GM12878 (cell line): ENCODE measurements at regions not wholly inside any gene's neighbourhood (a gene's known extent, or its start where the extent isn't known, plus 50 kb on each side); places are given as distances from the start of the nearest gene placed in this dataset.
"Not testable (repeated sequence)": the region's sequence is repeated elsewhere in the genome, so short reads cannot be mapped to it uniquely, and the experiment has no call there.

Experiments
- ATAC-seq: fragments of 200-7000 bp; cut with Tn5 transposase; 3 replicates; pipeline ENCODE4 v1.9.1; 2020; ENCODE audit warnings: mild to moderate bottlenecking, moderate library complexity
- BruUV-seq: library from RNA; stranded (reverse); fragments of 400-500 nt; replicated peaks from 2 replicates; lab custom pipeline; 2021; lab: Mats Ljungman, UMichigan
- CTCF ChIA-PET: fragments of 300-600 bp; sonication (Branson Sonifier 250); formaldehyde crosslinking; extraction: SDS; loops from one replicate; lab custom pipeline; 2021; ENCODE audit warnings: inconsistent platforms; lab: Yijun Ruan, JAX
- POLR2A ChIA-PET: fragments of 350-600 bp; formaldehyde crosslinking; extraction: SDS; loops from one replicate; lab custom pipeline; 2021; ENCODE audit warnings: inconsistent platforms; lab: Charles Lee
- RAD21 ChIA-PET: fragments of 300-600 bp; sonication (Branson Sonifier 250); formaldehyde crosslinking; loops from one replicate; lab custom pipeline; 2023; ENCODE audit warnings: antibody characterized with exemption; ENCODE audit not compliant: unreplicated experiment; lab: Charles Lee
- SMC1A ChIA-PET: fragments of 300-600 bp; sonication (Branson Sonifier 250); formaldehyde crosslinking; loops from one replicate; lab custom pipeline; 2023; ENCODE audit not compliant: unreplicated experiment, uncharacterized antibody; lab: Charles Lee
- DNase-seq: peaks from one replicate; pipeline ENCODE4 v3.0.0-alpha.2; 2011; ENCODE audit warnings: low read depth, low spot score
- FAIRE-seq: peaks from 3 replicates; lab custom pipeline; 2011; peaks lifted over from hg19 to GRCh38; lab: Jason Lieb, UNC
- H2AFZ ChIP-seq: 2 replicates; pipeline ENCODE4 v1.6.0; 2011; ENCODE audit warnings: low read depth, low read length, control low read depth; ENCODE audit not compliant: control insufficient read depth
- H3K27ac ChIP-seq: 2 replicates; pipeline ENCODE4 v1.5.1; 2011; ENCODE audit warnings: control low read depth; ENCODE audit not compliant: control insufficient read depth, insufficient read depth
- H3K27me3 ChIP-seq, 2 experiments: replicated peaks in 1 of 2; 2 replicates each; pipeline versions ENCODE4 v1.6.0 to v1.6.1; 2011; ENCODE audit warnings: low read length in 1 of 2; ENCODE audit not compliant: control insufficient read depth in 2 of 2, insufficient read depth in 2 of 2
- H3K36me3 ChIP-seq, 2 experiments: 2 replicates each; pipeline ENCODE4 v1.5.1; 2011; ENCODE audit warnings: low read length in 1 of 2; ENCODE audit not compliant: control insufficient read depth in 2 of 2, insufficient read depth in 2 of 2
- H3K4me1 ChIP-seq: 2 replicates; pipeline ENCODE4 v1.6.1; 2011; ENCODE audit warnings: mild to moderate bottlenecking, low read length, moderate library complexity, mixed read lengths; ENCODE audit not compliant: control insufficient read depth, insufficient read depth
- H3K4me2 ChIP-seq: 2 replicates; pipeline ENCODE4 v1.6.0; 2011; ENCODE audit warnings: control low read depth; ENCODE audit not compliant: control insufficient read depth, insufficient read depth
- H3K4me3 ChIP-seq: fragments of 200-600 bp; sonication (generic); 2 replicates; pipeline ENCODE4 v1.5.1; 2016
- H3K79me2 ChIP-seq: 2 replicates; pipeline ENCODE4 v1.6.0; 2011; ENCODE audit warnings: low read length; ENCODE audit not compliant: control insufficient read depth, insufficient read depth
- H3K9ac ChIP-seq: 2 replicates; pipeline ENCODE4 v1.8.0; 2011; ENCODE audit warnings: low read length, control low read depth, mixed read lengths; ENCODE audit not compliant: control insufficient read depth, insufficient read depth
- H3K9me3 ChIP-seq: replicated peaks from 3 replicates; pipeline ENCODE4 v1.5.1; 2011; ENCODE audit warnings: mild to moderate bottlenecking, low read length; ENCODE audit not compliant: control insufficient read depth, insufficient read depth
- H4K20me1 ChIP-seq: 2 replicates; pipeline ENCODE4 v1.6.0; 2011; ENCODE audit not compliant: control insufficient read depth, insufficient read depth
- FOS ChIP-seq: IDR thresholded peaks from 3 replicates; pipeline ENCODE4 v1.6.1; 2011; ENCODE audit warnings: borderline replicate concordance; ENCODE audit not compliant: insufficient read length; ENCODE audit errors: extremely low read depth
- PAX8 ChIP-seq: fragments of 450-650 bp; IDR thresholded peaks from 2 replicates; pipeline ENCODE4 v1.6.1; 2017; ENCODE audit warnings: mild to moderate bottlenecking, moderate library complexity
- POLR2A ChIP-seq: IDR thresholded peaks from 2 replicates; pipeline ENCODE4 v1.6.1; 2011; ENCODE audit warnings: low read depth, mild to moderate bottlenecking, low read length
- POU2F2 ChIP-seq: IDR thresholded peaks from 3 replicates; pipeline ENCODE4 v1.6.1; 2011; ENCODE audit warnings: low read depth, mild to moderate bottlenecking, low read length, borderline replicate concordance
- RBBP5 ChIP-seq: fragments of 200-600 bp; sonication (generic); conservative IDR thresholded peaks from 2 replicates; pipeline ENCODE4 v1.6.1; 2016
- SMC3 ChIP-seq: IDR thresholded peaks from 2 replicates; pipeline ENCODE4 v1.6.1; 2011; ENCODE audit warnings: low read length, improper control_type of control experiment, borderline replicate concordance
- ZNF24 ChIP-seq: fragments of 450-650 bp; IDR thresholded peaks from 2 replicates; pipeline ENCODE4 v1.6.1; 2017; ENCODE audit warnings: antibody characterized with exemption, mild to moderate bottlenecking
- WGBS: methylation state at CpG from one replicate; pipeline ENCODE4 v1.1.6; 2016; ENCODE audit warnings: low lambda C conversion rate; ENCODE audit not compliant: insufficient replicate concordance, insufficient coverage; ENCODE audit errors: missing lambda C conversion rate; 5-methylcytosine and 5-hydroxymethylcytosine counted together
- in situ Hi-C: fragments of 300-500 bp; cut with MboI; formaldehyde crosslinking; loops from 9 replicates; pipeline ENCODE4 v1.14.3; 2018; ENCODE audit warnings: mixed read lengths
- intact Hi-C: fragments of 100-400 bp; cut with micrococcal nuclease; formaldehyde crosslinking; loops from one replicate; pipeline ENCODE4 v1.14.2; 2022; ENCODE audit not compliant: unreplicated experiment
- TF ChIP-seq, protein P1 (sequence below): fragments of 450-650 bp; formaldehyde crosslinking; IDR thresholded peaks from 2 replicates; pipeline ENCODE4 v1.4.0; 2022; ENCODE audit warnings: mild to moderate bottlenecking, moderate library complexity

DNA sequence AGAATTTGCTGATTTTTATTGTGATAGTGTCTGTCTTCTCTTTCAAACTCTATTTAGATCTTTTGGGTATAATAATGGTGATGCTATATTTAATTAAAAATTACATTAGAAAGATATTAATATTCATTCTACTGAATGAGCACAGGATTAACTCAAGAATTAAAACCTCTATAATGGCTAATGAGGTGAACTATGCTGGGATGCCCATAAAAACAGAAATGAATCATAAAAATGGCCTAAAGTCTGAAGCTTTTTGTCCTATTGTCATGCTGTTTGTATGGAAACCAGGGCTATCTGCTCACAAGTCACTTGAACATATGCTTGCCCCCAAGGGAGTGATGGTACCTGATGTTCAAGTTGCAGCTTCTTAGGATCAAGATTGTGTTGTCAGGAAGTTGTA lies 76.2 kb upstream of the ICA1 start (continued):
- TF ChIP-seq, protein P1, sequence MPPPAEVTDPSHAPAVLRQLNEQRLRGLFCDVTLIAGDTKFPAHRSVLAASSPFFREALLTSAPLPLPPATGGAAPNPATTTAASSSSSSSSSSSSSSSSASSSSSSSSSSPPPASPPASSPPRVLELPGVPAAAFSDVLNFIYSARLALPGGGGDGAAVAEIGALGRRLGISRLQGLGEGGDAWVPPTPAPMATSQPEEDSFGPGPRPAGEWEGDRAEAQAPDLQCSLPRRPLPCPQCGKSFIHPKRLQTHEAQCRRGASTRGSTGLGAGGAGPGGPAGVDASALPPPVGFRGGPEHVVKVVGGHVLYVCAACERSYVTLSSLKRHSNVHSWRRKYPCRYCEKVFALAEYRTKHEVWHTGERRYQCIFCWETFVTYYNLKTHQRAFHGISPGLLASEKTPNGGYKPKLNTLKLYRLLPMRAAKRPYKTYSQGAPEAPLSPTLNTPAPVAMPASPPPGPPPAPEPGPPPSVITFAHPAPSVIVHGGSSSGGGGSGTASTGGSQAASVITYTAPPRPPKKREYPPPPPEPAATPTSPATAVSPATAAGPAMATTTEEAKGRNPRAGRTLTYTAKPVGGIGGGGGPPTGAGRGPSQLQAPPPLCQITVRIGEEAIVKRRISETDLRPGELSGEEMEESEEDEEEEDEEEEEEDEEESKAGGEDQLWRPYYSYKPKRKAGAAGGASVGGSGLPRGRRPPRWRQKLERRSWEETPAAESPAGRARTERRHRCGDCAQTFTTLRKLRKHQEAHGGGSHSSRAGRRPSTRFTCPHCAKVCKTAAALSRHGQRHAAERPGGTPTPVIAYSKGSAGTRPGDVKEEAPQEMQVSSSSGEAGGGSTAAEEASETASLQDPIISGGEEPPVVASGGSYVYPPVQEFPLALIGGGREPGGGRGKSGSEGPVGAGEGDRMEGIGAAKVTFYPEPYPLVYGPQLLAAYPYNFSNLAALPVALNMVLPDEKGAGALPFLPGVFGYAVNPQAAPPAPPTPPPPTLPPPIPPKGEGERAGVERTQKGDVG (CRISPR knock-in tag), result no peak
- no peak for TF ChIP-seq POU2F2

DNA sequence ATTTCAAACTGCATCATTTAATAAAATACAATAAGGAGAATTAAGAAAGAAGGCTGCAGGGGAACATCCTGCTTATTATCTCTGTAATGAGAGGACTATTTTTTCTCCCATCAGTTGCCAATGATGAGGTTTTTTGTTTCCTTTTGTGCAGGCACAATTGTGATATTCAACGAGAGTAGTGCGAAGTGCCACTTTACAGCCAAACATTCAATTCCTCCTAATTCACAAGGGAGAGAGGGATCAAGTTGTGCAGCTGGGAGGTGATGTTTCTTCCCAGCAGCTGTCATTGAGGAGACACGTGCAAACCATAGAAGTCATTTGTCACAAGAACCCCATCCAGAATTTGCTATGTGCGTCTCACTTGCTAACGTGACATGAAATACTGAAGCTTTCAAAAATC lies 81.6 kb upstream of the ICA1 start:
- RAD21 ChIA-PET, result no interaction called here

DNA sequence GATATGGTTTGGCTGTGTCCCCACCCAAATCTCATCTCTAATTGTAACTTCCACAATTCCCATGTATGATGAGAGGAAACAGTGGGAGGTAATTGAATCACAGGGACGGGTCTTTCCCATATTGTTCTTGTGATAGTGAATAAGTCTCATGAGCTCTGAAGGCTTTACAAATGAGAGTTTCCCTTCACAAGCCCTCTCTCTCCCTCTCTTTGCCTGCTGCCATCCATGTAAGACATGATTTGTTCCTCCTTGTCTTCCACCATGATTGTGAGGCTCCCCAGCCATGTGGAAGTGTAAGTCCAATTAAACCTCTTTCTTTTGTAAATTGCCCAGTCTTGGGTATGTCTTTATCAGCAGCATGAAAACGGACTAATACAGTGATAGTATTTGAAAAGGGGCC lies 85.4 kb upstream of the ICA1 start:
- H3K4me1 ChIP-seq, result not testable (repeated sequence)

More for the DNA sequence above, 81.6 kb upstream of the ICA1 start:
- CTCF ChIA-PET, result no interaction called here
- Histone ChIP-seq H3K9ac (no peak overlapping the region), H3K9me3 (no peaks in the 10 kb centered on the region; the same call in 2 of the 3 replicates), H3K4me1 (no peaks in the 10 kb centered on the region), H3K36me3 (no peaks in the 10 kb centered on the region), H3K4me3 (no peak overlapping the region), H2AFZ (no peak overlapping the region), H3K27ac (no peak overlapping the region), H3K27me3 (no peaks in the 10 kb centered on the region; a peak in 1 of 4 replicates), H3K79me2 (no peaks in the 10 kb centered on the region), H3K4me2 (no peak overlapping the region), H4K20me1 (no peaks in the 10 kb centered on the region)
- SMC1A ChIA-PET, result interaction anchor here (1.8 to 2.0 kb wide), 2 partner anchors 16 to 20 kb away, joined by 4 to 6 read pairs; no protein-coding TSS in a partner anchor
- 50% methylated on average over 5 of the region's 5 CpGs for WGBS
- intact Hi-C loops, result no loop called here
- BruUV-seq, result no TSS peak
- FAIRE-seq, result no peak
- POLR2A ChIA-PET, result no interaction called here
- TF ChIP-seq ZNF24, result no peak
- TF ChIP-seq POLR2A, result no peak
- no peak for TF ChIP-seq RBBP5
- TF ChIP-seq FOS, result no peak
- TF ChIP-seq SMC3, result no peak
- no peak for TF ChIP-seq PAX8
- in situ Hi-C loops, result no loop called here
- no peak for ATAC-seq
- DNase-seq, result no peak

DNA sequence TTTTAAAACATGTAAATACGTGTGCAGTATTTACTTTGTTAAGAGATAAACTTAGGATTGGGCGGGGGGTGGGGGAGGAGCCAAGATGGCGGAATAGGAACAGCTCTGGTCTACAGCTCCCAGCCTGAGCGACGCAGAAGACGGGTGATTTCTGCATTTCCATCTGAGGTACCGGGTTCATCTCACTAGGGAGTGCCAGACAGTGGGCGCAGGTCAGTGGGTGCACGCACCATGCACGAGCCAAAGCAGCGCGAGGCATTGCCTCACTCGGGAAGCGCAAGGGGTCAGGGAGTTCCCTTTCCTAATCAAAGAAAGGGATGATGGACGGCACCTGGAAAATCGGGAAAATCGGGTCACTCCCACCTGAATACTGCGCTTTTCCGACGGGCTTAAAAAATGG lies 81.8 kb upstream of the NXPH1 start:
- intact Hi-C loops, H3K27ac ChIP-seq, H3K79me2 ChIP-seq, RAD21 ChIA-PET, H3K4me1 ChIP-seq, DNase-seq, H3K9me3 ChIP-seq, H3K36me3 ChIP-seq, H2AFZ ChIP-seq, H3K4me3 ChIP-seq, ATAC-seq, H3K9ac ChIP-seq, CTCF ChIA-PET, in situ Hi-C loops, H3K4me2 ChIP-seq, SMC1A ChIA-PET, FAIRE-seq, POLR2A ChIA-PET, H4K20me1 ChIP-seq, H3K27me3 ChIP-seq, BruUV-seq: not testable (repeated sequence)
- WGBS, result 80% methylated on average over 19 of the region's 20 CpGs

More for the DNA sequence above, 85.4 kb upstream of the ICA1 start:
- WGBS, result 3% methylated on average over 2 of the region's 2 CpGs
- H3K27me3 ChIP-seq, H3K36me3 ChIP-seq, BruUV-seq, FAIRE-seq, H3K9ac ChIP-seq, H3K4me3 ChIP-seq, H4K20me1 ChIP-seq, DNase-seq, H3K79me2 ChIP-seq, CTCF ChIA-PET, ATAC-seq, RAD21 ChIA-PET, intact Hi-C loops, H2AFZ ChIP-seq, in situ Hi-C loops, H3K9me3 ChIP-seq, H3K4me2 ChIP-seq, H3K27ac ChIP-seq, POLR2A ChIA-PET: not testable (repeated sequence)
- SMC1A ChIA-PET, result interaction anchor here (1.1 kb wide), 1 partner anchor 24 kb away, joined by 4 read pairs; no protein-coding TSS in a partner anchor
